HG03354 (cell line): ENCODE measurements at regions not wholly inside any gene's neighbourhood (a gene's known extent, or its start where the extent isn't known, plus 50 kb on each side); places are given as distances from the start of the nearest gene placed in this dataset.

Experiments used
- ATAC-seq: cut with Tn5 transposase; IDR thresholded peaks from one replicate; pipeline ENCODE4 v1.9.1; 2021; ENCODE audit warnings: mild to moderate bottlenecking; ENCODE audit not compliant: unreplicated experiment, poor library complexity, severe bottlenecking

- ATAC-seq: no peak
These were observed 80.6 kb upstream of the DHX15 start for GRCh38 chr4:24664956-24665355.

GRCh38 chr4:24666316-24666715 lies 82.0 kb upstream of the DHX15 start:
- ATAC-seq: no peak

GRCh38 chr4:24666816-24667477 lies 82.6 kb upstream of the DHX15 start:
- no peak for ATAC-seq

GRCh38 chr4:24668956-24669355 lies 84.6 kb upstream of the DHX15 start:
- no peak for ATAC-seq

GRCh38 chr4:24669751-24670150 lies 85.4 kb upstream of the DHX15 start:
- no peak for ATAC-seq

GRCh38 chr4:24671849-24672248 lies 87.5 kb upstream of the DHX15 start:
- no peak for ATAC-seq

- ATAC-seq: no peak
These were observed 88.5 kb upstream of the DHX15 start for GRCh38 chr4:24672880-24673279.

- no peak for ATAC-seq
These were observed 89.9 kb upstream of the DHX15 start for GRCh38 chr4:24674279-24674678.

- no peak for ATAC-seq
These were observed 91.5 kb upstream of the DHX15 start for GRCh38 chr4:24675721-24676389.

GRCh38 chr4:24677909-24678308 lies 93.6 kb upstream of the DHX15 start:
- ATAC-seq: no peak

GRCh38 chr4:24680746-24681448 lies 96.5 kb upstream of the DHX15 start:
- ATAC-seq: no peak

- ATAC-seq: no peak
These were observed 98.8 kb upstream of the DHX15 start for GRCh38 chr4:24683116-24683515.

GRCh38 chr4:24686866-24687692 lies 102.7 kb upstream of the DHX15 start:
- peak; percentile 54 for ATAC-seq

GRCh38 chr4:24688453-24688852 lies 104.1 kb upstream of the DHX15 start:
- no peak for ATAC-seq

- ATAC-seq: no peak
These were observed 104.9 kb upstream of the DHX15 start for GRCh38 chr4:24689212-24689611.

GRCh38 chr4:24690436-24690835 lies 104.9 kb upstream of the SOD3 start:
- no peak for ATAC-seq

- no peak for ATAC-seq
These were observed 101.7 kb upstream of the SOD3 start for GRCh38 chr4:24693636-24694035.

- ATAC-seq: no peak
These were observed 95.3 kb upstream of the SOD3 start for GRCh38 chr4:24700118-24700517.

- no peak for ATAC-seq
These were observed 93.7 kb upstream of the SOD3 start for GRCh38 chr4:24701683-24702082.

- no peak for ATAC-seq
These were observed 93.1 kb upstream of the SOD3 start for GRCh38 chr4:24702281-24702680.
